A673 (cell line): ENCODE measurements at regions not wholly inside any gene's neighbourhood (a gene's known extent, or its start where the extent isn't known, plus 50 kb on each side); places are given as distances from the start of the nearest gene placed in this dataset.

Experiments
- EZH2 ChIP-seq: fragments of 200-600 bp; sonication (generic); IDR thresholded peaks from 2 replicates; pipeline ENCODE4 v1.6.1; 2017; ENCODE audit warnings: borderline replicate concordance, low read depth, mild to moderate bottlenecking, mixed read lengths, antibody characterized with exemption, low read length; ENCODE audit not compliant: poor library complexity, severe bottlenecking
- TF ChIP-seq, protein P1 (sequence below): fragments of 300-800, 200-600 bp; sonication (generic); conservative IDR thresholded peaks from 2 replicates; pipeline ENCODE4 v1.5.1; 2017; ENCODE audit warnings: low read depth, mild to moderate bottlenecking, antibody characterized with exemption, low read length, moderate library complexity, mixed read lengths

DNA sequence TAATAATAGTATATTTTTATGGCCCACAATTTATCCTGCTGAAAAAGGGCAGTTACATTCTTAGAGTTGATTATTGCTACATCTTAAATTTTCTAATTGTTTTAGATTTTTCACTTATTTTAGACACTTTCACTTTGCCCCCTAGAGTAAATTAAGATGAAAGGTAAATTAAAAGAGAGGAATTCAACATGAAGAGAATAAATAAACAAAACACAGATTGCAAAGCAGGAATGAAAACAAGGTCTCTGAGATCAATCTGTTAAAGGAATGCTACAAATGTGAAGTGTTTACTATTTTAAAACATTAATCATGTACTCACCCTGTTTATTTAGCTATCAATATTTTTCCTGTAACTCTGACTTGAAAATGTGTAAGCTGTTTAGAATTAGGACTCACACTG lies 113.5 kb upstream of the ETAA1 start:
- TF ChIP-seq, protein P1, sequence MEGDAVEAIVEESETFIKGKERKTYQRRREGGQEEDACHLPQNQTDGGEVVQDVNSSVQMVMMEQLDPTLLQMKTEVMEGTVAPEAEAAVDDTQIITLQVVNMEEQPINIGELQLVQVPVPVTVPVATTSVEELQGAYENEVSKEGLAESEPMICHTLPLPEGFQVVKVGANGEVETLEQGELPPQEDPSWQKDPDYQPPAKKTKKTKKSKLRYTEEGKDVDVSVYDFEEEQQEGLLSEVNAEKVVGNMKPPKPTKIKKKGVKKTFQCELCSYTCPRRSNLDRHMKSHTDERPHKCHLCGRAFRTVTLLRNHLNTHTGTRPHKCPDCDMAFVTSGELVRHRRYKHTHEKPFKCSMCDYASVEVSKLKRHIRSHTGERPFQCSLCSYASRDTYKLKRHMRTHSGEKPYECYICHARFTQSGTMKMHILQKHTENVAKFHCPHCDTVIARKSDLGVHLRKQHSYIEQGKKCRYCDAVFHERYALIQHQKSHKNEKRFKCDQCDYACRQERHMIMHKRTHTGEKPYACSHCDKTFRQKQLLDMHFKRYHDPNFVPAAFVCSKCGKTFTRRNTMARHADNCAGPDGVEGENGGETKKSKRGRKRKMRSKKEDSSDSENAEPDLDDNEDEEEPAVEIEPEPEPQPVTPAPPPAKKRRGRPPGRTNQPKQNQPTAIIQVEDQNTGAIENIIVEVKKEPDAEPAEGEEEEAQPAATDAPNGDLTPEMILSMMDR = no peak
- no peak for TF ChIP-seq EZH2
